A673 (cell line): ENCODE measurements at regions not wholly inside any gene's neighbourhood (a gene's known extent, or its start where the extent isn't known, plus 50 kb on each side); places are given as distances from the start of the nearest gene placed in this dataset.

Experiments
- BruUV-seq: library from RNA; stranded (reverse); fragments of 400-500 nt; replicated peaks from 2 replicates; lab custom pipeline; 2021; lab: Mats Ljungman, UMichigan
- CTCF ChIA-PET: fragments of 300-600 bp; sonication (Branson Sonifier 250); formaldehyde crosslinking; loops from one replicate; lab custom pipeline; 2022; ENCODE audit warnings: antibody characterized with exemption; lab: Charles Lee
- POLR2A ChIA-PET: fragments of 300-600 bp; sonication (Branson Sonifier 250); formaldehyde crosslinking; loops from one replicate; lab custom pipeline; 2022; ENCODE audit warnings: antibody characterized with exemption; ENCODE audit not compliant: low non-redundant PET; lab: Charles Lee
- DNase-seq: peaks from one replicate; pipeline ENCODE4 v3.0.0-alpha.2; 2015; ENCODE audit warnings: low spot score
- H3K27ac ChIP-seq: fragments of 200-600 bp; sonication (generic); 2 replicates; pipeline ENCODE4 v1.5.1; 2016; ENCODE audit warnings: mixed run types, low read depth, mild to moderate bottlenecking, mixed read lengths, antibody characterized with exemption, low read length; ENCODE audit not compliant: poor library complexity, severe bottlenecking
- H3K27me3 ChIP-seq: fragments of 200-600 bp; sonication (generic); replicated peaks from 2 replicates; pipeline ENCODE4 v1.6.1; 2017; ENCODE audit warnings: mixed run types, low read depth, mild to moderate bottlenecking, mixed read lengths, antibody characterized with exemption, low read length; ENCODE audit not compliant: insufficient read depth, poor library complexity
- H3K36me3 ChIP-seq: fragments of 200-600 bp; sonication (generic); 2 replicates; pipeline ENCODE4 v1.6.1; 2016; ENCODE audit warnings: mixed run types, mild to moderate bottlenecking, mixed read lengths, antibody characterized with exemption, low read length; ENCODE audit not compliant: insufficient read depth, poor library complexity, severe bottlenecking
- H3K4me1 ChIP-seq: fragments of 200-600 bp; sonication (generic); 2 replicates; pipeline ENCODE4 v1.6.1; 2017; ENCODE audit warnings: mixed run types, mild to moderate bottlenecking, mixed read lengths, antibody characterized with exemption, low read length; ENCODE audit not compliant: insufficient read depth, poor library complexity, severe bottlenecking
- H3K4me3 ChIP-seq: fragments of 200-600 bp; sonication (generic); 2 replicates; pipeline ENCODE4 v1.5.1; 2016; ENCODE audit warnings: low read depth, mixed run types, mild to moderate bottlenecking, mixed read lengths, low read length; ENCODE audit not compliant: poor library complexity, severe bottlenecking
- H3K9me3 ChIP-seq: fragments of 200-600 bp; sonication (generic); 2 replicates; pipeline ENCODE4 v1.6.1; 2016; ENCODE audit warnings: mixed run types, low read depth, mild to moderate bottlenecking, mixed read lengths, antibody characterized with exemption, low read length; ENCODE audit not compliant: poor library complexity, severe bottlenecking
- CTCF ChIP-seq: fragments of 300-800, 200-600 bp; sonication (generic); conservative IDR thresholded peaks from 2 replicates; pipeline ENCODE4 v1.5.1; 2017; ENCODE audit warnings: low read depth, mild to moderate bottlenecking, antibody characterized with exemption, low read length, moderate library complexity, mixed read lengths
- EZH2 ChIP-seq: fragments of 200-600 bp; sonication (generic); IDR thresholded peaks from 2 replicates; pipeline ENCODE4 v1.6.1; 2017; ENCODE audit warnings: borderline replicate concordance, low read depth, mild to moderate bottlenecking, mixed read lengths, antibody characterized with exemption, low read length; ENCODE audit not compliant: poor library complexity, severe bottlenecking
- intact Hi-C: fragments of 100-400 bp; cut with micrococcal nuclease; formaldehyde crosslinking; loops from one replicate; pipeline ENCODE4 v1.10.0; 2022; ENCODE audit not compliant: unreplicated experiment

- no peaks in the 10 kb centered on the region for H3K36me3 ChIP-seq
- intact Hi-C loops: no loop called here
- POLR2A ChIA-PET: no interaction called here
- H3K4me3 ChIP-seq: no peak overlapping the region
- BruUV-seq: no TSS peak
- H3K27me3 ChIP-seq: no peaks in the 10 kb centered on the region
- peaks cover 4% of the 10 kb centered on the region for H3K9me3 ChIP-seq
- DNase-seq: no peak
- TF ChIP-seq CTCF: no peak
- TF ChIP-seq EZH2: no peak
- H3K27ac ChIP-seq: no peak overlapping the region
- CTCF ChIA-PET: no interaction called here
- H3K4me1 ChIP-seq: no peaks in the 10 kb centered on the region
Measured at GRCh38 chr17:54021418-54021817, 198.7 kb downstream of the KIF2B start.

GRCh38 chr17:54028986-54029580 lies 206.4 kb downstream of the KIF2B start:
- H3K9me3 ChIP-seq: peaks cover 4% of the 10 kb centered on the region
- no peaks in the 10 kb centered on the region for H3K4me1 ChIP-seq
- POLR2A ChIA-PET: no interaction called here
- no peak for DNase-seq
- no peaks in the 10 kb centered on the region for H3K36me3 ChIP-seq
- intact Hi-C loops: no loop called here
- BruUV-seq: no TSS peak
- CTCF ChIA-PET: no interaction called here
- no peaks in the 10 kb centered on the region for H3K27me3 ChIP-seq
- no peak overlapping the region for H3K27ac ChIP-seq
- H3K4me3 ChIP-seq: no peak overlapping the region
- TF ChIP-seq EZH2 (no peak), CTCF (no peak)

GRCh38 chr17:54029986-54030385 lies 207.3 kb downstream of the KIF2B start:
- Histone ChIP-seq H3K27me3 (no peaks in the 10 kb centered on the region), H3K36me3 (no peaks in the 10 kb centered on the region), H3K27ac (no peak overlapping the region), H3K4me1 (no peaks in the 10 kb centered on the region), H3K9me3 (peaks cover 4% of the 10 kb centered on the region), H3K4me3 (no peak overlapping the region)
- intact Hi-C loops: no loop called here
- DNase-seq: no peak
- POLR2A ChIA-PET: no interaction called here
- TF ChIP-seq EZH2: no peak
- no peak for TF ChIP-seq CTCF
- CTCF ChIA-PET: no interaction called here
- BruUV-seq: no TSS peak
